ENCODE measurements at regions not wholly inside any gene's neighbourhood (a gene's known extent, or its start where the extent isn't known, plus 50 kb on each side); places are given as distances from the start of the nearest gene placed in this dataset.

DNA sequence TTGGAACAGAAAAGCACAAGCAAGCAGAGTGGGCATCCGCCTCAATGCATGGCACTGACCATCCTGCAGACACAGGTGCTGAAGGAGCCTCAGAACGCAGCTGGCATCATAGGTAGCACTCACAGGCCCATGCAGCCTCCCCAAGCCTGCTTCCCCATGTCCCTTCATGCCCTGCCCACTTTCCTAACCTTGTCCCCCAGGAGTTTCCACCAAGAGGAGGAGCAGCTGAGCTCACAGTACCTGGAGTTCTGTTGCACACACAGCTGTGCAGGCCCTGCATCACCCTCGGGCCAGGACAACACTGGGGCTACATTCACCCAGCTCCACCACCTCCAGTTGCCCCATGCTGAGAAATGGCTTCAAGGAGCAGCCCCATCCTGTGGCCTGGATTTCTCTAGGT, 83.4 kb downstream of the SETD4 start:
- no peak for TF ChIP-seq POLR2A (IDR thresholded peaks at IDR 0.05; ENCODE audit: low read length)
- TF ChIP-seq GATA1 (IDR thresholded peaks at IDR 0.05; ENCODE audit: low read depth, low read length), result no peak

Data from erythroblast (primary cell).